Colon (tissue), 2 donors: ENCODE measurements at regions not wholly inside any gene's neighbourhood (a gene's known extent, or its start where the extent isn't known, plus 50 kb on each side); places are given as distances from the start of the nearest gene placed in this dataset.
"Not testable (repeated sequence)": the region's sequence is repeated elsewhere in the genome, so short reads cannot be mapped to it uniquely, and the experiment has no call there.

ENCODE experiments used
- FAIRE-seq: peaks from 2 replicates; lab custom pipeline; 2012; peaks lifted over from hg19 to GRCh38; lab: Jason Lieb, UNC
- donor health status: control.
- donor health status: control.

DNA sequence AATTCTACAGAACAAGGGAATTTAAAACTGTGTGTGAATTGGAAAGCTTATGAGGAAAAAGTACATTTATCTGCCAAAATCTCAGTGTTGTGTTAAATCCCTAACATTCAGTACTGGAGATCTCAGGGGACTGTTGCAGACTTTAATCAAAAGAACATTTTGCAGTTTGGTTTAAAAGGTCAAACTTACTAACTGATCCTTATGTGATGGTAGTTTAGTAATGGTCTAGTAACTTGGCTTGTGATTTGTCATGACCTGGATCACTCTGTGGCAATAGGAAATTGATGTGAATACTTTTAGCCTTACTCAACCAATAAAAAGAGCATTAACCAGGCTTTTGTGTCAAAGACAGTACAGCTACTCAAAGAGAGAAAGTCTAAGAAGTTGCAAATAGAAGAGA, 862.1 kb upstream of the MIR17HG start:
- FAIRE-seq = no peak

DNA sequence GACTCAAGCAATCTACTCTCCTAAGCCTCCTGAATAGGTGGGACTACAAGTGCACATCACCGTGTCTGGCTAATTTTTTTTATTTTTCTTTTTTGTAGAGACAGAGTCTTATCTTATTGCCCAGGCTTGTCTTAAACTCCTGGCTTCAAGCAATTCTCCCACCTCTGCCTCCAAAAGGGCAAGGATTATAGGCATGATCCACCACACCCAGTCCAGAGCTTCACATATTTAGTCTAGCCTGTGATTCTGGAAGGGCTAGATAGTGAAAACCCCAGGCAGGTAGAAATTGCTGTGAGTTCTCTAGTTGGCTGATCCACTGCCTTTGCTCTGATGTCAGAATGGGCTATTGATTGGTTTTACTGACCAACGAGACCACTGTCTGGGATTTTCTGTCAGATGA, 854.6 kb upstream of the MIR17HG start:
- FAIRE-seq = no peak

DNA sequence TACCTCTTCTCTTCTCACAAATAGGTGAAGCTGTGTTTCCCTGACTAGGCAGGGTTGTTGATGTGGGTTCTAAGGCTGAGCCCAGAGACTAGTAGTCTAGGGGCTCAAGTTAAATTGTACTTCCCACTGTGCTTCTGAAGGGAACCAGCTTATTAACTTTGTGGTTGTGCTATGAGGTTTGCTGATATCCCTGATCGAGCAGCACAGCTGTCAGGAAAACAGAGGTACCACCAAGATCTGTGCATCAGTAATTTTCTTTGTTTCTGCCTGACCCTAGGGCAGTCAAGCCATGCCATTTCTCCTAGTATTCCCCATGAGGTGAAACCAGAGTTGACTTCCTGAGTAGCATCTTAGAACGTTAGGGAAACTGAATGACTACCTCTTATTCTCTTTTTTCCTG, 853.8 kb upstream of the MIR17HG start:
- no peak for FAIRE-seq

- not testable (repeated sequence) for FAIRE-seq
These were observed 852.6 kb upstream of the MIR17HG start for GRCh38 chr13:90494849-90495248.

- no peak for FAIRE-seq
These were observed 849.4 kb upstream of the MIR17HG start for GRCh38 chr13:90498096-90498495.

GRCh38 chr13:90498816-90499215, 848.7 kb upstream of the MIR17HG start:
- FAIRE-seq = no peak

DNA sequence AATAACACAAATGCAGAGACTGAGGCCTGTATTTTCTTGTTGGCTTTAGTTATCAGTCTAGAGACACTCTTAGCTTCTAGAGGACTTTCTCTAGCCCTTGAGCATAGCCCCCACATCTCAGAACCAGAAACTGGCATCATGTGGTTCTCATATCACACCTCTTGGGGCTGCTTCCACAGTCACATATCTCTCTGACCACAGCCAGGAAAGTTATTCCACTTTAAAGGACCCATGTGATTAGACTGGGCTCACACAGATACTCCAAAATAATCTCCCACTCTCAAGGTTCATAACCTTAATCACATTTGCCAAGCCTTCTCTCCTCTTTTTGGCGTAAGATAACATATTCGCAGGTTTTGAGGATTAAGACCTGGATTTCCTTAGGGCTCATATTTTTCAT, 846.9 kb upstream of the MIR17HG start:
- FAIRE-seq = no peak

DNA sequence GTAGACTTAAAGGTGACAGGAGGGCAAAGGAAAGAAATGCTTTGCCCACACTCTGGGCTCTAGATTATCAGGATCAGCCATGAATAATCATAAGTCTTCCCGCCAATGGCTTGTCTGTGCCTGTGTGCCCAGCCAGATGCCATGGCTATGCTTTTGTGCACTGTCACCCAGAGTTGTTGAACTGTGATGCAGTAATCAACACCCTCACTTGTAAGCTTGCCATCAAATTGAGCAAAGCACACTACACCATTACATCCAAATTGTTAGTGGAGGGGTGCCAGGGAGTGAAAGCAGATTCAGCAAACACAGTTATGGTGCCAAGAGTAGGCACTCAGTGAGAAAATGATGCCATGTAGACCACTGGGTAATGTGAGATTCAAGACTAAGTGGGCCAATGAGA, 845.3 kb upstream of the MIR17HG start:
- no peak for FAIRE-seq

- no peak for FAIRE-seq
These were observed 844.7 kb upstream of the MIR17HG start for GRCh38 chr13:90502762-90503161.

DNA sequence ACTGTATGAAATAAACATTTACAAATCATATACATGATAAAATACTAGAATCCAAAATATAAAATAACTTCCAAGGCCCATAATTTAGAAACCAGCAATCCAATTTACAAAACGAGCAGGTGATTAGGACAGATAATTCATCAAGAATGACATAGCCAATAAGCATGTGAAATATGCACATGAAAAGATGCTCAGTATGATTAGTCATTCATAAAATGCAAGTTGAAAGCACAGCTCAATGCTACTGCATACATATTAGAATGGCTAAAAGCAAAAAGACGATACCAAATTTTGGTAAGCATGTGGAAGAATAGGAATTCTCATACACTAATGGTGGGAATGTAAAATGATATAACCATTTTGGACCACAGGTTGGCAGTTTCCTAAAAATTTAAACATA, 837.2 kb upstream of the MIR17HG start:
- peak; percentile 14 for FAIRE-seq

- peak; percentile 10 for FAIRE-seq
These were observed 835.6 kb upstream of the MIR17HG start for GRCh38 chr13:90511903-90512302.

- not testable (repeated sequence) for FAIRE-seq
These were observed 832.8 kb upstream of the MIR17HG start for GRCh38 chr13:90514712-90515111.

DNA sequence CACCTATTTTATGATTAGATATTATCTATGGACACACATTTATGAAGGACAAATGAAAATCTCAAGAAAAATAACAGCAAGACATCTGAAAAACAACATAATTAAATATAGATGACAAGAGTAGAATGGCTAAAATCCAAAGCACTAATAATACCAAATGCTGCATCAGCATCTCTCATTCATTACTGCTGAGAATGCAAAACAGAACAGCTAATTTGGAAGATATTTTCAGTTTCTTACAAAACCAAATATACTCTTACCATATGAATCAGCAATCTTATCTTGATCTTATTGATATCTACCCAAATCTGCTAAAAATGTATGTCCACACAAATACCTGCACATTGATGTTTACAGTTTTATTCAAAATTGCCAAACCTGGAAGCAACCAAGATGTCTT, 829.1 kb upstream of the MIR17HG start:
- no peak for FAIRE-seq

- no peak for FAIRE-seq
These were observed 828.3 kb upstream of the MIR17HG start for GRCh38 chr13:90519157-90519556.

DNA sequence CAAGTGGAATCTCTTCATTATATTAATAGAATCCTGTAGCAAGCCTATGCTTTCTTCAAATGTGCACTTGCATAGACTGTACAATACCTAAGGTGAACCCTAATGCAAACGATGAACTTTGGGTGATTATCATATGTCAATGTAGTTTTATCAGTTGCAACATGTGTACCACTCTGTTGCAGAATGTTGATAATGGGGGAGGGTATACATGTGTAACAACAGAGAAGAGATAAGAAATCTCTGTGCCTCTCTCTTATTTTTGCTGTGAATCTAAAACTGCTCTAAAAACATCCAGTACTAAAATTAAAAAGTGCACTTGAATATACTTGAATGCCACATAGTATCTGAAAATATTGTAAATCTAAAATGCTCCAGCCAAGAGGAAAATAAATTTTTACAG, 820.8 kb upstream of the MIR17HG start:
- FAIRE-seq = no peak

- FAIRE-seq = no peak
These were observed 815.7 kb upstream of the MIR17HG start for GRCh38 chr13:90531744-90532143.

GRCh38 chr13:90532861-90533492, 814.5 kb upstream of the MIR17HG start:
- no peak for FAIRE-seq

DNA sequence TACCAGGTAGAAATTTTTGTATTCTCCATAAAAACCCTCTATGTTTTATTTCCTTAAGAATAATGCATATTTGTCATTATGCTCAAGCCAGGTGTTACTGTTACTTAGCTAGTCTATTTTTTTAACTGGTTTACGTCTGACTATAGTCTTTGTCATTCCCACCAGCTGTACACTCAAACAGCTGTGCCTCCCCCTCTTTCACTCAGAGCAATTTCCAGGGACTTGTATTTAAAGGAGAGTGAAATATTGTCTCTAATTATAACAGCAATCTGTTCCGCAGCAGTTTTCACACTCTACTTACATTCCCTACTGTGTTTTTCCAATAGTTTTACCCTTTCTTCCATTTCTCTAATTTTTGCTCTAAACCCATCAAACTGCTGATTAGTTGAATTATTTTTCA, 813.6 kb upstream of the MIR17HG start:
- FAIRE-seq = no peak

- FAIRE-seq = no peak
These were observed 812.7 kb upstream of the MIR17HG start for GRCh38 chr13:90534617-90535370.

GRCh38 chr13:90535421-90535820, 812.1 kb upstream of the MIR17HG start:
- FAIRE-seq = no peak

DNA sequence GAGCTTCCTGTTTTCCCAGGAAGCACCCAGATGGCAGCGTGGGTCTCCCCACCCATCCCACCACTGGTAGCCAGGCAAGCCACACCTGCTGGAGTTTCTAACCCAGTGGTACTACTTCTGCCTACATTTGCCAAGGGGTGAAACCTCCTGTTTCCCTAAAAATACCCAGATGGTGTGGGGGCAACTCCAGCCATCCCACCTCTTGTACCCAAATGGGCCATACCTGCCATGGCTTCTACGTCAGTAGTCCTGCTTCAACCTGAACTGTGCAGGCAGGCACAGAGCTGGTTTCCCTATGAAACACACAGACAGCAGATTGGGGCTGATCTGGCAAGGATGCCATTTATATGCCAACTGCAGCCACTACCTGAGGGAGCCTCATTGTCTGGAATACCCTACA, 809.4 kb upstream of the MIR17HG start:
- FAIRE-seq = no peak

- no peak for FAIRE-seq
These were observed 806.1 kb upstream of the MIR17HG start for GRCh38 chr13:90541346-90541745.

DNA sequence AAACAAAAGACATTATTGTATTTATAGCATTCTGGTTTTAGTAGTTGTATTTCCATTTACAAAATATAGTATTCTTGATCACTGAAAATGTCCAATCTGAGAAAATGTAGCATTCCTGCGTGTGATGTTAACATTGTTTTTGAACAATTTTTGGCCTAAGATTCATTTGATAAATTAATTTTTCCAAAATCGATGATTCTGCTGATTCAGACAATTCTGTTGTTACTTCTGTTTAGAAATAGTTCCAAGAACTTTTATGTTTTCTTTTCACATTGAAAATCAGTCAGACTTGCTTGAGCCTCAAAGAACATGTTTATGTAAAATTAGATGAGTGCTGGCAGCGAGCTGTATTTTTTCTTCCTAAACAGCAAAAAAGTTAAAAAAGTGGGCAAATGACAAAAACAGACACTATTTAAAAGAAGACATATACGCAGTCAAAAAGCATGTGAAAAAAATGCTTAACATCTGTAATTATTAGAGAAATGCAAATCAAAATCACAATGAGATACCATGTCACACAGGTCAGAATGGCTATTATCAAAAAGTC, 804.5 kb upstream of the MIR17HG start:
- no peak for FAIRE-seq
